ENCODE measurements at regions not wholly inside any gene's neighbourhood (a gene's known extent, or its start where the extent isn't known, plus 50 kb on each side); places are given as distances from the start of the nearest gene placed in this dataset.

GRCh38 chr5:72760259-72760658 is 56.2 kb upstream of the TNPO1 start:
- H3K27ac ChIP-seq = no peak overlapping the region
- no peaks in the 10 kb centered on the region for H3K27me3 ChIP-seq
- no peaks in the 10 kb centered on the region for H3K4me1 ChIP-seq
- DNase-seq (ENCODE audit: low spot score) = no peak
- no peak overlapping the region for H3K4me3 ChIP-seq
- no peak for TF ChIP-seq CTCF (IDR thresholded peaks at IDR 0.05)
- H3K36me3 ChIP-seq = no peaks in the 10 kb centered on the region
- H3K9me3 ChIP-seq = no peaks in the 10 kb centered on the region

- Histone ChIP-seq H3K36me3 (no peaks in the 10 kb centered on the region), H3K4me1 (no peaks in the 10 kb centered on the region), H3K9me3 (no peaks in the 10 kb centered on the region), H3K4me3 (no peak overlapping the region), H3K27me3 (no peaks in the 10 kb centered on the region), H3K27ac (no peak overlapping the region)
- DNase-seq (ENCODE audit: low spot score) = no peak
- no peak for TF ChIP-seq CTCF (IDR thresholded peaks at IDR 0.05)
Observed at GRCh38 chr5:72752909-72753308, 63.6 kb upstream of the TNPO1 start.

- no peaks in the 10 kb centered on the region for H3K4me1 ChIP-seq
- H3K27me3 ChIP-seq = no peaks in the 10 kb centered on the region
- H3K4me3 ChIP-seq = no peak overlapping the region
- TF ChIP-seq CTCF (IDR thresholded peaks at IDR 0.05) = no peak
- H3K9me3 ChIP-seq = no peaks in the 10 kb centered on the region
- no peak overlapping the region for H3K27ac ChIP-seq
- H3K36me3 ChIP-seq = no peaks in the 10 kb centered on the region
- no peak for DNase-seq (ENCODE audit: low spot score)
Observed at GRCh38 chr5:72749362-72749997, 67.0 kb upstream of the TNPO1 start.

GRCh38 chr5:72747826-72748225 is 68.6 kb upstream of the TNPO1 start:
- Histone ChIP-seq H3K36me3 (no peaks in the 10 kb centered on the region), H3K27ac (no peak overlapping the region), H3K4me1 (no peaks in the 10 kb centered on the region), H3K27me3 (no peaks in the 10 kb centered on the region), H3K9me3 (no peaks in the 10 kb centered on the region), H3K4me3 (no peak overlapping the region)
- DNase-seq (ENCODE audit: low spot score) = no peak
- no peak for TF ChIP-seq CTCF (IDR thresholded peaks at IDR 0.05)

- Histone ChIP-seq H3K4me1 (no peaks in the 10 kb centered on the region), H3K9me3 (no peaks in the 10 kb centered on the region), H3K36me3 (no peaks in the 10 kb centered on the region), H3K27me3 (no peaks in the 10 kb centered on the region), H3K27ac (no peak overlapping the region), H3K4me3 (no peak overlapping the region)
- no peak for DNase-seq (ENCODE audit: low spot score)
- TF ChIP-seq CTCF (IDR thresholded peaks at IDR 0.05) = no peak
Observed at GRCh38 chr5:72746736-72747135, 69.7 kb upstream of the TNPO1 start.

GRCh38 chr5:72744136-72744535 is 72.3 kb upstream of the TNPO1 start:
- Histone ChIP-seq H3K27ac (no peak overlapping the region), H3K27me3 (no peaks in the 10 kb centered on the region), H3K4me1 (no peaks in the 10 kb centered on the region), H3K4me3 (no peak overlapping the region), H3K36me3 (no peaks in the 10 kb centered on the region), H3K9me3 (no peaks in the 10 kb centered on the region)
- no peak for DNase-seq (ENCODE audit: low spot score)
- no peak for TF ChIP-seq CTCF (IDR thresholded peaks at IDR 0.05)
